GM04504 (cell line): ENCODE measurements at regions not wholly inside any gene's neighbourhood (a gene's known extent, or its start where the extent isn't known, plus 50 kb on each side); places are given as distances from the start of the nearest gene placed in this dataset.

Source experiments
- DNase-seq: peaks from one replicate; pipeline ENCODE4 v3.0.0-alpha.2; 2012; ENCODE audit warnings: low read depth

DNA sequence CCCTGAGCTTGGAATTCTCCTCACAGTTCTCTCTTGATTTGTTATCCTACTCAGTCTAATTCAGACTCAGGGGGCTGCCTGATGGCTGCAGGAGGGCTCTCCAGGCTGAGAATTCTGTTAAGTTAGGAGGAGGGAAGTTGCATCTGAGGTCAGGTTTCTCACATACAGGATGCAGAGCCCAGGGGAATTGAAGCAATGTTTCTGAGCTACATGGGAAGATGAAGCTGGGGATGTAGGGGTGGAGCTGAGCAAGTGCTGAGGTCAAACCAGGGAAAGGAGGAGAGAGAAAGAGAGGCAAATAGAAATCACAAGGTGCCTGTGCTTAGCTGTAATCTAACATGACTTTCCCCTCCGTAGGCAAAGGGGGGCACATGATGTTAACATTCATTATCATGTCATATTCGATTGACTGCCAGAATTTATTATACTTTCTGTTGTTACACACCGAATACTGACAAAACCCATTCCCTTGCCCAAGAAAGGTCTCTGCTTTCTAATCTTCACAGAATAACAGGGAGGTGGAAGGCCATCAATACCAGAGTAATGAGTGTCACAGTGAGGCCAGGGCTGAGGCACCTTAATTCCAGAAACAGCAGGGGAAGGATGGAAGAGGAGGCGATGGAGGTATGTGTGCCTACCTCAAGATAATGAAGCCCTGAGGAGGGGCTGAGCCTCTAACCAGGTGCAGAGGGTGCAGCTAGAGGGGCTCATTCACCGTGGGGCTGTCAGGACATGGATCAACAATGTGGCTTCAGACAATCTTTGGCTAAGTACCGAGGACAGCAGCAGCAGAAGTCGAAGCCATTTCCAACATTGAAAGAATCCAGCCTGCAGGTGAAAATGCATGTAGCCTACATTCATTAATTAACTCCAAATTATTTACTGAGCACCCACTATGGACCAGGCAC lies 205.4 kb upstream of the SNX19 start:
- no peak for DNase-seq

DNA sequence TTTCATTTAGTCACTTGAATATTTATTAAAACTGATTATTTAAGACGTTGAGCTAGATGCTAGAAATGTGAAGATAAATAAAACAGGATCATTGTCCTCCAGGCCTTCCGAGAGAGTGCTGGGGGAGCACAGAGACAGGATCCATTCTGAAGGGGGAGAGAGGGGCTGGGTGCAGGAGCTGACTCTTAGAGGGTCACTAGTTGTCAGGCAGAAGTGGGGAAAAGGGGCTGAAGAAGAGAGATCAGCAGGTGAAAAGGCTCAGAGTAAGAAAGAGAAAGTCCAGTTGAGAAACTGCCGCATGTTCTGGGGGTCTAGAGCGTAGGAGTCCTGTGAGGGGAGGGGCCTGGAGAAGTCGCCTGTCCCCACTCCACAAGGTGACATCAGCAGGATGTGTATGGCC lies 206.2 kb upstream of the SNX19 start:
- DNase-seq = no peak

DNA sequence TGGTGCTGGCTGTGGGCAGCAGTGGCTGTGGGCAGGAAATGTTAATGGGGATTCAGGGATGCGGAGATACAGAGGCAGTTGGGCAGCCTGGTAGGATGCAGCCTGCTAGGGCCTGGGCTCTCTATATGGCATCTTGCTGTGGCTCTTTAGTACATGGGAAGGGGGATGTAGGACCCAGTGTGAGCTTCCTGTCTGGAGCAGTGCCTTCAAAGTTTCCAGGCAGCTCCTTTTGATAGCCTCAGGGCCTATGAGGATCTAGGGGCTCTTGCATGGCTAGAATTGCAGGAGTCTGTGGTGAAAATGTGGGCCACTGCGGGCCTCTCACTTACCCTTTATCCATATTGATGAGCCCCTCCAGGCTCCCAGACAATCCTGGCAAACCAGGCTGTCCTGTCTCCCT lies 213.2 kb upstream of the SNX19 start:
- DNase-seq = no peak

DNA sequence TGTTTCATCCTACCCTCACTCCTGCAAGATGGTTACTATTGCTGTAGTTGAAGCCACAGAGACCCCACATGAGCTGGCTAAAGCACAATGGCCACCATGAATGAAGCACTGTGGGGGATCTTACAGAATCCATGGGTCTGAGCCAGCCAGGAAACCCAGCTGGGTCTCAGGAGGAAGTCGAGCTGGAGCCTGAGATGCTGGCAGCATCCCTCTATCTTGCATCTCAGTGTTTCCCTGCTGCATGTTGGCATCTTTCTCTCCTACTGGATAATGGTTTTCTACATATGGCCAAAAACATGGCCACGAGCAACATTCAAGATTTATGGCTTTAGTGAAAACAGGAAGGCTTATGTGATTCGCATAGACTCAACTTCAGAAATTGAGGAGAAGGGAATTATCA lies 219.3 kb upstream of the SNX19 start:
- no peak for DNase-seq

DNA sequence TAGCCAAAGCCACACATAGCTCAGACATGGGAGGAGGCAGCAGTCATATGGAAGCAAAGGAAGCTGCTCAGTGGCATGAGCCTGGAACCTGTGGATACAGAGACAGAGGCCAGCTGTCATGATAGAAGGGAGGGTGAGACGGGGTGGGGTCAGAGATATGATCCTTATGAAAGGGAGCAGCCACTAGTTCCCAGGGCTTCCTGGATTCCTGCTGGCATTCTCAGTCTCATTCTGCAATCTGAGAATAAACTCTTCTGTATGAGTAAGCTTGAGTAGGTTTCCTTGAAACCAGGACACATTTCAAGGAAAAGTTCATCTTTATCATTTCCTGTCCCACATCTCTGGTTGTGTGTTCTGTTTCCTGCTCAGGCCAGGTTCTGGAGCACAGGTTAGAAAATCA lies 220.2 kb upstream of the SNX19 start:
- DNase-seq = no peak

DNA sequence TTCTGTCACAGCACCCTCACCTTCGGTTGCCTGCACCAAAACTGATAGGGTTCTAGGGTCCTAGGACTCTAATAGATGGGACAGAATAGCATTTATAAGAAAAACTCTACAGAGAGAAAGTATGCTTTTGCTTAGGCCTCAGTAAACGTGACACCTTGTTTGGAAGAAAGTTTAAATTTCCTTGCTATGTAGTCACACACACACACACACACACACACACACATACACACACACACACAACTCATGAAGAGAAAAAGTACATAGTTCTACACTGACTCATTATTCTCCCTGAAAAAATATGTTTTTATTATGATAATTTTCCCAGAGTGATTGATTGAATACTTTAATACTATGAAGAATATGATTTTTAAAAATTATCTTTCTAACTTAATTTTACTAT lies 220.8 kb upstream of the SNX19 start:
- DNase-seq = no peak

DNA sequence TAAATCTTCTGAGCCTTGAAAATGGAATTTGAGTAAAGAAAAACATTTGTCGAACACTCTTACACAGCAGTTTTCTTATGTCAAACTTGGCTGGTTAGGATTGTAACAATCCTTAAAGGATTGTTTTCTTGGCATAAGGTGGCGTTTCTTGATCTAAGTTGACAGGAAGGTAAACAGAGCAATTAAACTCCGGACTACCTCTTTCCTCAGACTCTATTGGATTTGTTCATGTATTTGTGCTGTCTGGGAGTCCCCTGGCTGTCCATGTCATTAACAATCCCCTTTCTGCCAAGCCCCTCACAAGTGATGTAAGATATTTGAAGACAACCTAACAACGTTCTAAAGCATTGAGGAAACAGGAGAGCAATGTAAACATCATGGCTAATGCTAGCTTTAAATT lies 222.5 kb upstream of the SNX19 start:
- no peak for DNase-seq

DNA sequence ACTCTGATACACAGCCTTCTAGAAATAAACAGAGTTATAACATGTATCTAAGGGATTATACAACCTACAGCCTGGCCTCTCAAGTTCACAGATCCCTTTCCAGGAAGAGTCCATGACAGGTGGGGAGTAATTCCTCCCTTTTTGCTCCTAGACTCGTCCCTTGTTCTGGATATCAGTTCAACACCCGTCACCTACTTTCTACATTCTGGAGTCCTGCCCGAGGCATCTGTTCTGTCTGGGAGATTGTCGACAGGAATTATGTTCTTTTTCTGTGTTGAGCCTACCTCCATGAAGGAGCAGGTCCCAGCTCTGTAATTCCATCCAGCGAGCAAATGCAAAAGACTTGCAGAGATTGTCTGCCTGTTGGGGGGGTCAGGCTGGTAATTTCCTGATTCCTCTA lies 224.6 kb upstream of the NTM start:
- no peak for DNase-seq

DNA sequence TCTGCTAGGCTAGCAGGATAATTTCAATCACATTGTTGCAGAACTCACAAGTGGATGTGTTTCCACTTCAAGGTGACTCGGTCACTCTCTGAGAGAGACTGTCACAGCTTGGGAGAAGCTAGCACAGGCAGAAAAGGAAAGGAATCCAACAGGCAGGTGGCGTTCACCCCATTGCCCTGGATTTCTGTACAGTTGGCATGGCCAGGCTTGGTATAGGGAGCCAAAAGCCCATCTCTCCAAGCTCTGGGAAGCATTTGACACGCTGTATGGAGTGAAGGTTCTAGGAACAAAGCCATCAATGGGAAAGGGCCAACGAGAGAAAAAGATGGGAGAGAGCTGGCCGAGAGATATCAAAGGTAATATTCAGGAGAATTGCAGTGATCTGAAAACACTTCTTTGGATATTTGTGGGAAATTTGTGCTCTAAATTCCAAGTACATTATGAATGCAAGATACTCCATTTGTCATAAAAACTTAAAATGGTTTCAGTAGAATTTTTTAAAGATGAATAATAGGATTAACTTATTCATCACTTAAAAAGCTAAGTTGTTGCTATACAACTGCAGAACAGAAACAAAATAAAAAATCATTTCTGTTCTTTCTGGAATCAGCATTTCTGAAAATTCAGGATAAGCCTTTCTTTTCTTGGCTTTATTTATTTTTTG lies 223.5 kb upstream of the NTM start:
- DNase-seq = no peak

DNA sequence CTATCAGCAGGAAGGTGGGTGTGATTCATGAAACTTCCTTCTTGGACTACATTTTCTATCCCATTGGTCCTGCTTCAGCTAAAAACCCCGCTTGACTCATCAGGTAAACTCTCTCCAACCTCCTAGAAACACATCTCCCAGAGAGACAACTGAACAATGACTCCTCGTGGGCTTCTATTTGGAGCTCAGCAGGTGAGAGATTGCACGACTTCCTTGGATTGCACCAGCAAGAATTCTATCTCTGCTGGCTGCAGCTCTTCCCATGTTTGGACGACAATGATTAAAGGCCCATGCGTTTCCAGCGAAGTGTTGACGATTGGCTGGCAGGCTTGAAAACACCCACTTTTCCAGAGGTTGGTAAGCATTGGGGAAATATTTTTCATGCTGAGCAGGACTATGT lies 216.1 kb upstream of the NTM start:
- no peak for DNase-seq

DNA sequence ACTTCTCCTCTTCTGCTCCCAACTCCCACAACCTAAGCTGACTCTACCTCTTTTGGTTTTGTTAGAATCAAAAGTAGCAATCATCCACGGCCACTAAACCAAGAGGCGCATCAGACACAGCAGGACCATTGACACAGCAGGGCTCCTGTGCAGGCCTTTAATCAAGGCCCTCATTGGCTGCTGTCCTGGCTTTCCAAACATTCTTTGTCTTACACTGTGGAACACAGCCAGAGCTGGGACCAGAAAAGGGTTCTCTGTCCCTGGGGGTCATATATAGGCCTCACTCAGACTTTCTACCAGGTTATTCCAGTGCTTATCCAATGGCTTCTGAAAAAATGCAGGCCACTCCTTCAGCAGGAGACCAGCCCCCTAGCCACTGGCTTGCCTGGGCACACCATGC lies 212.7 kb upstream of the NTM start:
- DNase-seq = no peak

DNA sequence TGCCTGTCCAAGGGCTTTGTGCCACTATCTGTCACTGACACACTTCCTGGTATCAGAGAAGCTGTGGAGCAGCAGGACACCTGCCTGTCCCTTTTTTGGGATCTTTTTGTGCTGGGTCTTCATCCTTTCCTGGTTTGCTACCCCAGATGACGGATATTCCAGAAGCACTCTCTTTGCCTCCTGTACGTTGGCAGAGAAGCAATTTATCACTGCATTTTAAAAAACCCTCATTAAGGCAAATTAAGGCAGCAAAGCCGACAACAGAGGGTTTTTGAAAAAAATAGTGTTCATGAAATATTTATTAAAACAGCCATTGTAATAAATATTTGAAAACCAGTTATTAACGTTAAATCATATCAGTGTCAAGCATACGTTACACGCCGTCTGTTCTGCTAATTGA lies 209.6 kb upstream of the NTM start:
- no peak for DNase-seq

DNA sequence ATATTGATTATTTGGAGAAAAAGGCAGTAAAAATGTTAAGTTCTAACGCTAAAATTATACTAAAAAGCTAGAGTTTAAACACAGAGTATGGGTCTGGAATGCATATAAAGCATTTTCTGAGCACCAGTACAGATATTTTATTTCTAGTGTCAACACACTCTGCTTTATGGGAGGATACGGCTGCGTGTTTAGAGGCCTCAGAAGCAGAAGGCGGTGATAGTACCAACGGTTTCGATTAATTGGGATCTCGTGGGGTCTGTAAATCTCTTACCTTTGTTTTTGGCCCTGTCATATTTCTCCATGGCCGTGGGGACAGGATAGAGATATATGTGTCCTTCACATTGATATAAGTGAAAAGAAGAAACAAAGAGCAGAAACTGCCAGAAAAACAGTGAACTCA lies 206.8 kb upstream of the NTM start:
- no peak for DNase-seq

DNA sequence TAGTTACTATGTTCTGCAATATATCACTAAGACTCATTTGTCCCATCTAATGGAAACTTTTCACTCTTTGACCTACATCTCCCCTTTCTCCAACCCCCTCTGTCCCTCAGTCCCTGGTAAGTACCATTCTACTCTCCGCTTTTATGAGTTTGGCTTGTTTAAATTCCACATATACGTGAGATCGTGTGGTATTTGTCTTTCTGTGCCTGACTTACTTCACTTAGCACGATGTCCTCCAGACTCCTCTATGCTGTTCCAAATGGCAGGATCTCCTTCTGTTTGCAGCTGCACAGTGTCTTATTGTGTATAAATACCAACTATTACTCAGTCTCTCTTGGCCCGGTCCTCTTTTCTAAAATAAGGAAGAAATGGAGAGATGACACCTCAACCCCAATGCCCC lies 205.4 kb upstream of the NTM start:
- DNase-seq = no peak

DNA sequence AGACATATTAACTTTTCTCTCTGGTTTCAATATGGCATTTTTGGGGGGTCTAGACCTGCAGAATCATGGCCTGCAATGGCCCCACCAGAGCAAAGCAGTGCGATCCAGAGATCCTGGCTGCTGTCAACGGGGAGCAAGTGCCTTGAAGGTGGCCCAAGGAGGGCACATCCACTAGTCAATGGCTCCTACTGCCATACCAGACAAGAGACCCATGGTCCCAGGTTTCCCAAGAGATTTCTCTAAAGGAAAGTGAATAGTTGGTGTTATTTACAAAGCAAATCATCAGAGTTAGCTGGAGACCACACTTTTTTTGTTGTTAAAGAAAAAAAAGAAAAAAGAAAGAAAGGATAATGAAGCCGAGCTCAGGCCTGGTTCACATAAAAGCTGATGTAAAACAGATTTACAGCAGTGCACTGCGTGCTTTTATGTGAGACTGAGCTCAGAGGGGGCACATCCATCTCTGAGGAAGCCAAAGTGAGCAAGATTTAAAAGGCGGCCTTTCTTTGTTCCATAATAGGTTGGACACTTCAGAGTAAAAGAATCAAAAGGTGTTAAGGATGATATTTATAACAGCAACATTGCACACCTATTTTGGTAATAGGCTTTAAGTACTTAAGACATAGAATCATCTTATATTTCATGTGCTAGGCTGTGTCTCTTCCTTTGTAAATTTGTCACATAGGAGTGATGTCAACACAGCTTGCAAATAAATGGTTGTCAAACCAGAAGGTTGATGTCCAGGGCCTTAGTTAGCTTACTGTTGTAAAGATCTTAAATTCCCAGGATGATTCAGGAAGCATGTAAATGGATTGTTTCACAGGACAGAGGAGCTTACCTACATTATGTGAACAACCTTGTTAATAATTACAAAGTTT lies 201.3 kb upstream of the NTM start:
- no peak for DNase-seq

DNA sequence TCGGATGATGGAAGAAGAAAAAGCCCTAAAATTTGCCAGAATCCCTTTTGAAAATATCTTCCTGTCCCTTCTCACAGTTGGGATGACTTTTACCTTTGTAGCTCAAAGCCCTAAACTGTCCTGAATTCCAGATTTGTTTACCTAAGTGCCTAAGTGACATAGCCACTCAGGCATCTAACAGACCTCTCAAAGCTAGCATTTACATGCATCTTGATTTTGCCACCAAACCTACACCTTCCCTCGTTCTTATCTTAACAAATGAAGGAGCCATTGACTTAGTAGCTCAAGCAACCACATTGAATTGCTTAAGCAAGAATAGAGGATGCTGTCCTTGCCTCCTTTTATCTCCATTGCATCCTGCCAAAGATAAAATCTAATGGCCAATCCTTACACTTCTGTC lies 198.4 kb upstream of the NTM start:
- DNase-seq = no peak

DNA sequence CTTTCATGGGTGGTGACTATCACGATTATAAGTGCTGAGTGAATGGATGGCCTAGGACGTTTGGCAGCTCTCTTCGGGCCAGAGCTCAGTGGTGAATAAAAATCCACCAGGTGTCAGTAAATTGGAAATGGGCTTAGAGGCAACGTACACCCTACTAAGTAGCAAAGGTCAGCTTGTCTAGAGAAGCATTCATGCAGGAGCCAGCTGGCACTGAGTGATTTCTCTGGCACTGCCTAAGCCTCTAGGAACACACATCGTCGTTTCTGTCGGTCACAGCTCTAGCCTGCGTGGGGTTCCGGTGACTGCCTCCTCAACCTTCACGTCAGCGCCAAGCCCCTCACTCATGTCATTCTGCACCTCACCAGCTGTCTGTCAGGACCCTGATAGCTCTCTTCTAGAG lies 192.4 kb upstream of the NTM start:
- DNase-seq = no peak

DNA sequence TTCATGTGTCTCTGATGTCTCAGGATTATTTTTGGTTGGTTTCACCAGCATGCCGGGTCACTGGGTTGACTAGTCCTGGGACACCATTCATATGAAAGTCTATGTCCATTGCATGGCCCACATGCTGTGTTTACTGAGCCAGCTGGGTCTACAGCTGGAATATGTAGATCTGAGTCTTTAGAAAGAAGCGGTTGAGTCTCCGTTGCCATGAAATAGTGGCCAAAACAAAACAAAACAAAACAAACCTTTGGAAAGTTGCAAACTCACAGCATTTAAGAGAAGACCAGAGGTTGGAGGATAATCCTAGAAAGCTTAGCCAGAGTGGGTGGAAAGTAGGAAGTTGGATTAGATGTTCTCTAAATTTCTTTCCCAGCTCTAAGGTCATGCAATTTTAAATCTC lies 191.8 kb upstream of the NTM start:
- DNase-seq = no peak

DNA sequence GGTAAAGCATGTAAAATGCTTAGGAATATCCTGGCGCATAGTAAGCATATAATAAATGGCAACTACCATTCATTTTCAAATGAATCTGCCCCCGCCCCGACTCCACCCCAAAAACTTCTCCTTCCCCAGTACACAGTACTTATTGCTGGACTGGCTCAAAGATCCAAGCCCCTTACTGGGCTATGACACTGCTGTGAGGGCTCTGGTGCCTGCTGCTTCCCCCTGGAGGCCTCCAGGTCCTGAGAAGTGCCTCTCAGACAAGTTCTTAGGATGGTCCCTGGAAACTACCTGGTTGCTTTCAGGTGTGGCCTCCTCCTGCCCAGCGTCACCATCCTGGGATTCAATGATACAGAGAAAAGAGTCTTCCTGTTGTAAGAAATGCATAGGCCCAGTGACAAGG lies 190.6 kb upstream of the NTM start:
- no peak for DNase-seq

DNA sequence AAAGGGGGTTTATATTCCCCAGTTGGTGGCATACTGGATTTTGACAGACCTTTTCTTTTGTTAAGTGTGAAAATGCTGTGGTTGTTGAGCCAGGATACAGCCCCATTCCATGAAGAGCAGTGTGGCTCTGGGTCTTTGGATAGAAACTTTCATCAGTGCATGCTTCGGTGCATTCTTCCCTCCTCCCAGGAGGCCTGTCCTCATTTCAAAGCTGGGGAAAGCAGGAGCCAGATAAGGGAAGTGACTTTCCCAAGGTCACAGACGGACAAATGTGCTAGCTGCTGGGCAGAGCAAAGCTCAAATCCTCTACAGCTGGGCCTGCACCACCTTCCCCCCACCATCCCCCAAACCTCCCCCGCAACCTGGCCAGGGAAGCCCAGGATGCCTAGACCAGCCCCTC lies 184.5 kb upstream of the NTM start:
- DNase-seq = no peak

DNA sequence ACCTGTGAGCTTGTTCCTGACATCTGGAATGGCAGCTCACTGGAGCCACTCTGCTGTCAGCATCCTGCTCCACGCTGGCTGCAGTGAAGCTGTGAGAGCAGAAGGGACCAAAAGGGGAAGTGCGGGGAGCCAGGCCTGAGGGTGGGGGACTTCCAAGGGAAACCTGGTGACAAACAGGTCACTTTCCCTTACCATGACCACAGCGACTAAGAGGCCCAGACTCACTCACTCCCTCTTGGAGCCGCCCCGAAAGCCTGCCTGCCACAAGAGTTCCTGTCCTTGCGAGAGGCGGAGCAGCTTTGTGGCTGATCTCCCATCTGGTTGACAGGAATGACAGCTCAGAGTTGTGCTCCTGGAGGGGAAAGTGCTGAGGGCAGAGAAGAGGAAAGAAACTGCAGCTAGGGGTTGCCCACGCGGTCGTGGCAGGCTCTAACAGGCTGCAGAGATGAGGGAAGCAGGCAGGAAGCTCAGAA lies 183.8 kb upstream of the NTM start:
- DNase-seq = no peak

DNA sequence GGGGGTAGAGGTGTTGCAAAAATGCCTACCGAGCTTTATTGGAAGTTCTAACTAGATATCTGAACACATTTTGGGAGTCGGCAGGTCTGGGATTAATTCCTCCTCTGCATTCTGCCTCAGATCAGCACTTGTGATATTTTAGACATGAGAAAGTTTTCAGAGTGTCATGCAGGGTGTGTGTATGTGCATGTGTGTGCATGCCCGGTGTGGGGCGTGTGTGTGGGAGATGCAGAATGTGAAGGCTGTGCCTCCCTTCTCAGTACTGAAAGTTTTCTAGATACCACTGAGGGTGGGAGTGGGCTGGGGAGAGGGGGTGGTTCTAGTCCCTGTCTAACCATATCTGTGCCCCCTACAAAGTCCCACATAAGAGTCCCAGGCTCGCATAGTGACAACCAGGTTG lies 180.0 kb upstream of the NTM start:
- DNase-seq = no peak

DNA sequence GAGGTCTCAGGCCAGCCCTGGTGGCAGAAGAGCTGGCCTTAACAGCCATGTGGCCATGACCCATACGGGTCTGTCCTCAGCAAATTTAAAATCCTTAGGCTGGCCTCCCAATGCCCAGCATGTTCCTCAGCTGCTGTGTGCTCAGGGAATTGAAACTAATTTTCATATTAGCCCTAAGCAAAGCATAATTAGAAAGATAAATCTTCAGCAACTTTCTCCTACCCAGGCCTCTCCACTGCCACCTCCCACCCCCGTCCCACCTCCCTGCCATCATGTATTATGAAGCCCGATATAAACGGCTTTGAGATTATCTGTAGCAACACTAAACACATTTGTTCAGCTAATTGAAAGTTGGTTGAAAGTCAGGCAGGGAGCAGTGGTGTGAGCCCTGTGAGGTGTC lies 178.8 kb upstream of the NTM start:
- no peak for DNase-seq
